ENCODE measurements at regions not wholly inside any gene's neighbourhood (a gene's known extent, or its start where the extent isn't known, plus 50 kb on each side); places are given as distances from the start of the nearest gene placed in this dataset.

DNA sequence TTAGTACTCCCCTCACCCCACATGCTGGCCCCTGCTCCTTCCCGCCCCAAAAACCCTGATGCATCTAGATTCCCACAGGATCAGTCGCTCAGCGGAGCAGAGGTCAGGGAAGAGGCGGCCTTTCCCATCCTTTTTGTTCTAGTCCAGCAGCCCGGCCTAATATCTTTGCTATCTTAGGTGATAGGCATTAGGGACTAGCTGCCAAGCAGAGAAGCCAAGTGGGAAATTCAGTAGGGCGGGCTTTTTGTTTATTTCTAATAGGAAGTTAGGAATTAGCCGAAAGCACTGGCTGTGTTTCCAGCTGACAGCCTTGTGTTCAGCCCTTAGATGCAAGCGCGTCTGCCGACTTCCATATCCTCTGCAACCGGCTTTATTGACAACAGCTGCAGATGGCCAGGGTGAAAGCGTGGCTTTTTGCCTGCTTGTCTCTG is 59.0 kb upstream of the BCAR3 start:
- TF ChIP-seq POLR2A (IDR thresholded peaks at IDR 0.05) = no peak
- TF ChIP-seq, protein P1, sequence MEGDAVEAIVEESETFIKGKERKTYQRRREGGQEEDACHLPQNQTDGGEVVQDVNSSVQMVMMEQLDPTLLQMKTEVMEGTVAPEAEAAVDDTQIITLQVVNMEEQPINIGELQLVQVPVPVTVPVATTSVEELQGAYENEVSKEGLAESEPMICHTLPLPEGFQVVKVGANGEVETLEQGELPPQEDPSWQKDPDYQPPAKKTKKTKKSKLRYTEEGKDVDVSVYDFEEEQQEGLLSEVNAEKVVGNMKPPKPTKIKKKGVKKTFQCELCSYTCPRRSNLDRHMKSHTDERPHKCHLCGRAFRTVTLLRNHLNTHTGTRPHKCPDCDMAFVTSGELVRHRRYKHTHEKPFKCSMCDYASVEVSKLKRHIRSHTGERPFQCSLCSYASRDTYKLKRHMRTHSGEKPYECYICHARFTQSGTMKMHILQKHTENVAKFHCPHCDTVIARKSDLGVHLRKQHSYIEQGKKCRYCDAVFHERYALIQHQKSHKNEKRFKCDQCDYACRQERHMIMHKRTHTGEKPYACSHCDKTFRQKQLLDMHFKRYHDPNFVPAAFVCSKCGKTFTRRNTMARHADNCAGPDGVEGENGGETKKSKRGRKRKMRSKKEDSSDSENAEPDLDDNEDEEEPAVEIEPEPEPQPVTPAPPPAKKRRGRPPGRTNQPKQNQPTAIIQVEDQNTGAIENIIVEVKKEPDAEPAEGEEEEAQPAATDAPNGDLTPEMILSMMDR (IDR thresholded peaks at IDR 0.05) = no peak

Data from testis (tissue), 2 donors.